GM18858 (cell line): ENCODE measurements at regions not wholly inside any gene's neighbourhood (a gene's known extent, or its start where the extent isn't known, plus 50 kb on each side); places are given as distances from the start of the nearest gene placed in this dataset.
"Not testable (repeated sequence)": the region's sequence is repeated elsewhere in the genome, so short reads cannot be mapped to it uniquely, and the experiment has no call there.

Experiments
- ATAC-seq: cut with Tn5 transposase; IDR thresholded peaks from one replicate; pipeline ENCODE4 v1.9.1; 2021; ENCODE audit not compliant: unreplicated experiment

DNA sequence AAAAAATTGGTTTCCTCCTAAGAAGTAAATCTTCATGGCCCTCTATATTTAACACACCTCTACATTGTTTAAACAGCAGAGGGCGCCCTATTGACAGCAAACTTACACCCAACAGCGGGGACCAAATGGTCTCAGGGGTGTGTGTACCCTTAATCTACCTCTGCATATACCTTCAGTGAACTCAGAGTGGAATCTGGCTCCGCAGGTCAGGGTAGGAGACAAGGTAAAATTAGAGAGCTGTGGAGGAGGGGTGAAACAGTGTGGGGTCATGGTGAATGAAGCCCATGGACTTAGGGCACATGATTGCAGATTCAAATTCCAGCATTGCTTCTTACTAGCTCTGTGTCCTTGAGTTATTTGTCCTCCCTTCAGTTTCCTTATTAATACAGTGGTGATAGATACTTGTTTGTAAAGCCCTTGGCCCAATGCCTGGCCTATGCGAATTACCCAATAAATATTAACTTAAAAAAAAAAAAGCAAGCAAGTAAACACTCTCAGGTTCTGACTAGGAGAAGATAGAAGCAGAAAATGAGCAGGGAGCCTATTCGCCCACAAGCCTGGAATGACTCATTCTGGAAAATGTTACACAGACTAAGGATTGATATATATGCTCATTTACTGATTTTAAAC, 122.9 kb downstream of the CAVIN4 start:
- no peak for ATAC-seq

DNA sequence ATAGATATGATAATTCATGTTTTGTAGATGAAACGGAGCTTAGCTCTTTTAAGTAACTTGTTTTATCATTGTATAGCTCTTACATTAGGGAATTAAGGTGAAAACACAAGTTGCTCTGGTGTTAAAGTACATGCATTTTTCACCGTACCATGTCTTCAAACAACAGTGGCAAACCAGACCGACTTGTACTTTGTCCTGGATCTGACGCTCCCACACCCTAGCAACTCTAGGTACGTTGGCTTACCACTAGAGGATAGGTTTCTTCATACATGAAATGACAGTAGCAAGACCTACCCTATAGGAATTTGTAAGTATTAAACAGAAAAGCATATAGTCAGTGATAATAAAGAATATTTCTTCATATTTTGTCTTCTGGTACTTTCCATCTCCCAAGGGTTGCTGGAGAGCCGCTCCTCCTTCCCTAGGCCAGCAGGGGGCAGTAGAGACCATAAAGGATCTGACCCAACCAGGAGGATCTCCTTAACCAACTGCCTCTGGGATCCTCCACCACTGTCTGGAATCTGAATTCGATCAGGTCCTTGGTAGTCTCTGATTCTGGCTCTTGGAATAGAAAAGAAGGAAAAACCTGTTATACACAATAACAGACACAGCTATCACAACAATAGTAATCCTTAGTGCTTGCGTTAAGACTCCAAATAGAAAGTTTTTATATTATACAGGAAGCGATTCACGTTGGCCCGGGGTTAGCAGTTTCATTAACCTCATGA, 136.7 kb downstream of the CAVIN4 start:
- ATAC-seq, result peak; percentile 78

DNA sequence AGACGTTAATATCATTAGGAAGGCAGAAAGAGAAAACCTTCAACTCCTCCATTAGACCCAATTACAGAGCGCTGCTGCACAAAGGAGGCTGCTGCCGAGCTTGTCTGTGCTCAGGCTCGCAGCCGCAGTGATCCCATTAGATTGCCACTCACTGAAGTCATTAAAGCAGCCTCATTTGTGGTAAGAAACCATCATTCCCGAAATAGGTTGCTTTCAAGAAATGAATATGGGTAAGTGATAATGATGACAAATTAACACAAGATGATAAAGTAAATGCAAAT, 137.2 kb downstream of the CAVIN4 start:
- ATAC-seq, result no peak

DNA sequence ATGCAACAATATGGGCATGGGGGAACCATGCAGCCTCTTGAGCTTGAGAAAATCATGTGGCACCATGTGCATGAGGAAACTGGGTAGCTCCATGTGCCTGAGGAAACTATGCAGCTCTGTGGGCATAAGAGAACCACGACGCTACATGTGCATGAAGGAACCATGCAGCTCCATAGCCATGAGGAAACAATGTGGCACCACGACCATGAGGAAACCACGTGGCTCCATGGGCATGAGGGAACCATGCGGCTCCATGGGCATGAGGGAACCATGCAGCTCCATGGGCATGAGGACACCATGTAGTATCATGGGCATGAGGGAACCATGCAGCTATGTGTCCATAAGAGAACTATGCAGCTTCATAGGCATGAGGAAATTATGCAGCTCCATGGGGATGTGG, 140.8 kb downstream of the CAVIN4 start:
- ATAC-seq, result no peak

DNA sequence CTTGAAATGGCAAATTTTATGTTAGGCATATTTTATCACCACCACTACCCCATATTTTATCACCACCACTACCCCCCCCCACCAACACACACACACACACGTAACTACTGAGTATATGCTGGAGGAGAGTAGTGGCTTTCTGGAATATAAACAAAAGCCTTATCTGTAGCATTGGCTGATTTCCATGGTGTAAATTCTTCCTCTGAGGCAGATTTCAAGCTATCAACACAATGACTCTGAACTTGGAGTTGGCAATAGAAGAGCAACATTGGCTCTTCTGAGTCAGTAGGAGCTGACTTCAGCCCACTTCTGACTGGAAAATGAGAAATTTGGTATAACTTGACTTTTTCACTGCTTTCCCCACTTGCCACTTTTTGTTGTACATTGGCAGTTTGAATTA, 143.0 kb downstream of the CAVIN4 start:
- ATAC-seq, result no peak

DNA sequence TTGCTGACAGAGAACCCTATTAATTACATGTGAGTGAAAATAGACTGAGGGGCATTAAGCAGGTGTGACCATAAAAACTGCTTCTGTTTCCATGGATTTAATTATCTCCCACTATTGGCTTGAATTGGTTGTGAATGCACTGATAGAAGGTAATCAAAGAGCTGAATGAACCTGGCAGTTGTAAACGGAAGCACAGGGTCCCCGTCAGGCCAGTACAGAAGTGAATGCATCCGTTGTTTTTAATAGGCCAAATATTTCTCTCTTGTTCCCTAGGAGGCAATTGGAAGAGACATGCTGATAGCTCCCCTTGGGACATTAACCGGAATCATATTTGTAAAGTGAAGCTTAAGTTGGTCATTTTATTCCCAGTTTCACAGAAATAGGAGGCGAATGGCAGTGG, 147.0 kb downstream of the CAVIN4 start:
- no peak for ATAC-seq

DNA sequence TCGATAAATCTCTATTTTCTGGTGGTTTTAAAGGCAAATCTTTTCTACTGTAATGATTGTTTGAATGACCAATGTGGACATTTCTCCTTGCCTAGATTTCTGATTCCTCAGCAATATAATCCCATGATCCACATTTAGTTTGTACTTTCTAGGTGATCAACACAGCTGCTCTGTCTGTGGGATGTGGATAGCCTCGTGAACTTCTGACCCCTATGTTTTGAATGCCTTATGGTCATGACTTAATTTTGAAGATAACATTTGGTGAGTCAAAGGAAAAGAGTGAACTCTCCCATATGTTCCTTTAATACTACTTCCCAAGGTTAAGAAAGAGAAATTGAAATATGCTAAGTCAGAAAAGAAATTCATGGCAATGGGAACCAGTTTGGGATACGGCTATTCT, 147.5 kb downstream of the CAVIN4 start:
- no peak for ATAC-seq

DNA sequence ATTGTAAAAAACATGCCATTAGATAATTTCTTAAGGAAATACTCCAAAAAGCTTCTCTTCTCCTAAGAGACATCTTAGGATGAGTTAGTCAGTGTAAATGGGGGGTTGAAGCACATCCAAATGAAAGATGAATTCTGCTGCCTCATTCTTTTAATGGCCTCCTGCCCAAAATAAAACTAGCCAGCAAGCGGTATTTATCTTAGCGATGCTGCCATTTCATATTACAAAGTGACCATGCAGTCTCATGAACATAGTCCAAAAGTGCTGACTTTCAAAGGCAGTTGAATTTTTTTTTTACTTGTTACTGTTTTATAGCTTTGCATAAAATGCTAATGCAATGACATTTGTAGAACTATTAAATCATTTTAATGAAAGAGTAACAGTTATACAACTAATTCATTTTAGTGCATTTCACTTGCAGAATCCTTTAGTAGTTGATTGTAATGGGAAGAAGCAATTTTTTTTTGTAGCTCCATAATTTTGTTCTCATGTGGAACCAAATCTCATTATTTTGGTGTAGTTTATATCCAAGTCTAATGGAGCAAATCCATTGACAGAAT, 151.5 kb downstream of the CAVIN4 start:
- ATAC-seq, result no peak

DNA sequence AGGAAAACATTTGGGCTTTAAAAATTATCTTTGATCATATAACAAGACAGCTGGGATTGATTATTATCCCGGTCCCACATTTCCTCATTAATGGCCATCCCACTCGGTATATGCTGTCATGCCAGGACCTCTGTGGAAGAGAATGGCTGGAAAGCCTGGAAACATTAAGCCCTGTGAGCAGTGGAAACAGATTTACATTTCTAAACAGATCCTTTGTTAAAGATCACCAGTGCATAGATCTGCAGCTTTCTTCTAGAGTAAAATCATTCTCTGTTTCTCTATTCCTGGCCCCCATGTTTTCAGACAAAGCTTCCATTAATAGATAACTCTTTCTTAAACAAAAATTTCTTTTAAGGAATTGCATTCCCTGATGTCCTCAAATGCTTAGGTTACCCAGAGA, 152.2 kb downstream of the CAVIN4 start:
- ATAC-seq, result no peak

DNA sequence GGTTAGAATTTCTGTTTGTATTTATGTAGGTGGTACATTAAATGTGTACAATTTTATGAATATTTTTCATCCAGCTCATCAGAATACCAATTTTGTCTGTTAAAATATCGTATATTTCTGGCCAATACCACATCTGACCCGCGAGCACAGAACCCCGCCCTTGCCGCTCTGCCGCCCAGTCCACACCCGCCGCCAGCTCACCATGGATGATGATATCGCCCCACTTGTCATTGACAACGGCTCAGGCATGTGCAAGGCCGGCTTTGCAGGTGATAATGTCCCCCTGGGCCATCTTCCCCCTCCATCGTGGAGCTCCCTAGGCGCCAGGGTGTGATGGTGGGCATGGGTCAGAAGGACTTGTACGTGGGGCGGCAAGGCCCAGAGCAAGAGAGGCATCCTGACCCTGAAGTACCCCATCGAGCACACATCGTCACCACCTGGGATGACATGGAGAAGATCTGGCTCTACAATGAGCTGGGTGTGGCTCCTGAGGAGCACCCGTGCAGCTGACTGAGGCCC, 153.2 kb downstream of the CAVIN4 start:
- ATAC-seq, result no peak

DNA sequence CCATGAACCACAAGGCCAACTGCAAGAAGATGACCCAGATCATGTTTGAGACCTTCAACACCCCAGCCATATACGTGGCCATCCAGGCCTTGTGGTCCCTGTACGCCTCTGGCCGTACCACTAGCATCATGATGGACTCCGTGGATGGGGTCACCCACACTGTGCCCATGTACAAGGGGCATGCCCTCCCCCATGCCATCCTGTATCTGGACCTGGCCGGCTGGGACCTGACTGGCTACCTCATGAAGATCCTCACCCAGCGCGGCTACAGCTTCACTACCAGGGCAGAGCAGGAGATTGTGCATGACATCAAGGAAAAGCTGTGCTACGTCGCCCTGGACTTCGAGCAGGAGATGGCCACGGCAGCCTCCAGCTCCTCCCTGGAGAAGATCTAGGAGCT, 153.7 kb downstream of the CAVIN4 start:
- ATAC-seq, result no peak

DNA sequence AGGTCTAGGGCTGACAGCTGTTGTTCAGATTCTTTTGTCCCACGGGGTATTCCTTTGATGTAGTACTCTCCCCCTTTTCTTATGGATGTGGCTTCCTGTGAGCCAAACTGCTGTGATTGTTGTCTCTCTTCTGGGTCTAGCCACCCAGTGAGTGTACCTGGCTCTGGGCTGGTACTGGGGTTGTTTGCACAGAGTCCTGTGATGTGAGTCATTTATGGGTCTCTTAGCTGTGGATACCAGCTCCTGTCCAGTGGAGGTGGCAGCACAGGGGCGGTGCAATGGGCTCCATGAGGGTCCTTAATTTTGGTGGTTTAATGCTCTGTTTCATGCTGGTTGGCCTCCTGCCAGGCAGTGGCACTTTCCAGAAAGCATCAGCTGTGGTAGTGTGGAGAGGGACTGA, 161.3 kb downstream of the CAVIN4 start:
- no peak for ATAC-seq

DNA sequence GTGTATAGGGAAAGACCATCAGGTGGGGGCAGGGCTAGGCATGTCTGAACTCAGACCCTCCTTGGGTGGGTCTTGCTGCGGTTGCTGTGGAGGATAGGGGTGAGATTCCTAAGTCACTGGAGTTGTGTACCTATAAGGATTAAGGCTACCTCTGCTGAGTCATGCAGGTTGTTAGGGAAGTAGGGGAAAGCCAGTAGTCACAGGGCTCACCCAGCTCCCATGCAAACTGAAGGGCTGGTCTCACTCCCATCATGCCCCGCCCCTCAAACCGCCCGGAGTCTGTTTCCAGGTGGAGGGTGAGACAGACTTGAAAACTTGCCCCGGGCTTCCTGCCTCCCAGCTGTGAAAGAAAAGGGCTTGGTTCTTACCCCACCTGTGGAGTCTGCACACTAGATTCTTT, 161.8 kb downstream of the CAVIN4 start:
- no peak for ATAC-seq

DNA sequence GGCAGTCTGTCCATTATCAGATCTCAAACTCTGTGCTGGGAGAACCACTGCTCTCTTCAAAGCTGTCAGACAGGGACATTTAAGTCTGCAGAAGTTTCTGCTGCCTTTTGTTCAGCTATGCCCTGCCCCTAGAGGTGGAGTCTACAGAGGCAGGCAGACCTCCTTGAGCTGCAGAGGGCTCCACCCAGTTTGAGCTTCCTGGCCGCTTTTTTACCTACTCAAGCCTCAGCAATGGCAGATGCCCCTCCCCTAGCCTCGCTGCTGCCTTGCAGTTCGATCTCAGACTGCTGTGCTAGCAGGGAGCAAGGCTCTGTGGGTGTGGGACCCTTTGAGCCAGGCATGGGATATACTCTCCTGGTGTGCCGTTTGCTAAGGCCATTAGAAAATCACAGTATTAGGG, 171.1 kb downstream of the CAVIN4 start:
- not testable (repeated sequence) for ATAC-seq

DNA sequence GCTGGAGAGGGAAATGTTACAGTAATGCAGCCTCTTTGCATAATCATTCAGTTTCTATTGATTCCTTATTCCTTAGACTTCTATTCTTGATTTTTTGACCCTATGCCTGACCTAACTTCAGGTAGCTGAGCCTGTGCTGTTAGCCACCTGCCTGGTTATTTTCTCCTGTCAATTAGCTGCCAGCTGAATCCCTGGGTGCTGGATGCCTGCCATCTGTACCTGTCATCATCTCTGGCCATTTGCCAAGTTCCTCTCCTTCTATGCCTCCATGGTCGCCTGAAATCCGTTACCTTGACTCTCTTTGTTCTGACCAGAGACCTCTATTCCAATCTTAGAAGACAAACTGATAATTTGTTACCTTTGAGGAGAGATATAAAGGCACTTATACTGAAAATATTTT, 178.3 kb downstream of the CAVIN4 start:
- ATAC-seq, result no peak

DNA sequence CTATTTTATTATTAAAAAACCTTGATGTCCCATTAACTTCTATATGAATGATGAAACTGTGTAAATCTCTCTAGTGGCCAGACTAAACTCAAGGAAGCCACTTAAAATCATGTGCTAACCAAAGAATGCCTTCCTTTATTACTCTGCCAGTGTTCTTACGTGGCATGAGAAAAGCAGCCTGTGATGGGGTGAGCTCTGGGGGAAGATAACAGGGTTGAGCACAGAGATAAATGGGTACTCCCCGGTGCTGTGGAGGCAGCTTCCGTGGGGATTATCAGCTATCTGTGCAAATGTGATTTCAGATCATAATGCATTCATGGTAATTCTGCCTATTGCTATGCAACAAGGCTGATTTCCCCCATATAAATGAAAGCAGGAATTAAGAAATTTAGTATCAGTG, 181.3 kb downstream of the CAVIN4 start:
- ATAC-seq, result no peak

DNA sequence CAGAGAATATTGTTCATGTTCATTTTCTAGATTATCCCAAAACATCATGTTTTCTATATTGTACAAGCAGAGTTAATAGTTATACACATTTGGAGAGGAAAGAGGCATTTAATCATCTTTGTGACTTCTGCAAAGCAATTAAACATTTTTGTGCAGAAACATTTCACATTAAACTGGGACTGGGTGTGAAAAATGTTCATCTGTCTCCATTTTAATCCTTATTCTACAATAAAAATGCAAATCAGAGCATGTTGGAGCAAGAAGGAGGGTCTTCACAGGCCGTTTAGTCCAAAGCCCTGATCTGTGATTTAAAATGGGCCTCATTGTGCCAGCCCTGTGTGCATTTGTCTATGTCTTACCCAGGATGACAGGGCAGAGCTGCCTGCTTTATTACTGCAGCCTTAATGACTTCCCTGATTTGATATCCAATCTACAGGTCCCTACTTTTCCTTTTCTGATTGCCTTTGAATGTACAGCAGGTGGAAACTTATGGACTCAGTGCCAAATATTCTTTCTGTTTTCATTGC, 183.5 kb downstream of the CAVIN4 start:
- ATAC-seq, result no peak

DNA sequence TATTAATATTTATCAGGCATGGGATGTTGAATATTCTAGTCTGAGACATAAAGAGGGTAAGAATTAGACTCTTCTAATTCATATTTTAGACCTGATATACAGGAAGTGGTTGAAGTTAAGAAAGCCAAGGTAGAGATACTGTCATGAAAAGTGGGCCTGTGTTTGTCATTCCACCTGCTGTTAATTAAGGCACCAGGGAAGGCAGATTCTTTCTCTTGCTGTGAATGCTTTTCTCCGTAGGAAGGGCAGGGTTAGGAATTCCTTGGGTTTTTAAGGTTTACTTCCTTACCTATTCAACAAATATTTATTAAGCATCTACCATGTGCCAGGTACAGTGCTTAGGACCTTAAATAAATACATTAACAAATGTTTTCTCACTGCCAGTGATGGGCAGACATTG, 196.4 kb downstream of the CAVIN4 start:
- ATAC-seq, result no peak

DNA sequence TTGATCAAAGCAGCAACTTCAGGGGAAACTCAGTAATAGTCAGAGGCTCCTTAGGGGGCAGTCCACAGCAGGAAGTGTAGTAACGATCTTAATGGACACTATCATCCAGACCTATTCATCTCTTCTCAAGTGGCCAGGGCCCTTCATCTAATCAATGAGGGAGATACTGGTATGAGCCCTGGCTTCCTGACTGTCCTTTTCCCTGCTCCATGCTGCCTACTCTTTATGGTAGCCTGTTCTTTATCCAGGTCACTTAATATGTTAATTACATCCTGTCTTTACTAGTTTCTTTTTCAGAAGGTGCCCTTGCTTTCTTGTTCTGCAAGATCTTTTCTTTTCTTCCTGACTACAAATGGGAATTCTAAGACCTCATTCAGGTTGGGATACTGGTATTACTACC, 197.1 kb downstream of the CAVIN4 start:
- ATAC-seq, result no peak

DNA sequence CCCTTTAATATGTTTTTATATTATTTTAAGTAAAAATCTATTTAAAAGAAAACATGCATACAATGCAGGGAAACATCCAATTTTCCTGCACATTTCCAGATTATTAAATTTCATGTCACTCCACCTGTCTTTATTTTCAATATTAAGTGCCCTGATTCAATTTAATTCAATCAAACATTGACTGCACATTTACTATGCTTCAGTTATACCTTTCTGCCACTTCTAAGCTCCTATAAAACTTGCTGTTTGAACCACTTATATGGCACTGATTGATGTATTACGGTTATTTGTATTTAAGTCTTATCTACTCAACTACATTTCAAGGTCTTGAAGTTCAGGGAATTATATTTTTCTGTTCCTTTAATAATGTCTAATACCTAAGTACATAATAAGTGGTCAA, 198.0 kb downstream of the CAVIN4 start:
- ATAC-seq, result no peak

DNA sequence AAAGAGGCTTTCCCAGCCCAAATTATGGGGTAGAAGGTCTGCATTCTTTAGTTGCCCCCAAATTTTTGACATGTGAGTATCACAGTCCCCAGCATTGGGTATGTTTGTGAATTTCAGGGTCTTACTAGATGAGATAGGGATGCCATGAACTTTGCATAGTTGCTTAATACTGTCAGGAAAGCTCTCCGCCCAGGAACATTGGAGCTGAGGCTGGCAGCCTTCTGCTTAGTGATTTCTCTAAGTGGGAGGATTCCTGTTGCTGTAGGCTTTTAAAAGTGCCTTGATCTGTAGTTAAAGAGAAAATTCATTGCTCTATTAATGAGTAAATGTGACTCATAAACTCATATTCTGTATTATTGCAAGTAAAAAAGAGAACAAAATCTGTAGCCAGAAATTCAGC, 206.9 kb downstream of the CAVIN4 start:
- no peak for ATAC-seq

DNA sequence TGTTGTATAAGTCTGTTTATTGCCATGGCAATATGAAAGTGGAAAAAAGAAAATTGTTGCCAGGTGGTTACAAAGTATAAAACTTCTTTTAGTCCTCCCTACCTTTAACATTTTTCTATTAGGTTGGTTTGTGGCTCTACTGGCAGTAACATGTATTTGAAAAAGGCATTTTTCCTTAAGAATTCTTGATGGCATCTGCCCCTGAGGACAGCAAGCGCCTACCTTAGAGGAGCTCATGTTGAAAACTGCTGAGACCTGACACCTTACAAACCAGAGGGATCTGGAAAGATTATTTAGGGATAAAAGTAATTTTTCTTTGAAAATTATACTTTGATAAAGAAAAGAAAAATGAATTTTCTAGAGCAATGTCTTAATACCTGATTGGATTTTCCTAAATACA, 208.1 kb downstream of the CAVIN4 start:
- no peak for ATAC-seq
